ENCODE measurements at regions not wholly inside any gene's neighbourhood (a gene's known extent, or its start where the extent isn't known, plus 50 kb on each side); places are given as distances from the start of the nearest gene placed in this dataset.
A peak's percentile ranks its signal among the peaks of the same experiment; 100 is the strongest.

- no peak for DNase-seq
- Mint-ChIP-seq H3K27ac (ENCODE audit: unreplicated experiment) (no peak overlapping the region), H3K4me1 (ENCODE audit: low read depth, unreplicated experiment) (no peaks in the 10 kb centered on the region), H3K36me3 (ENCODE audit: unreplicated experiment) (no peaks in the 10 kb centered on the region), H3K27me3 (ENCODE audit: unreplicated experiment) (no peaks in the 10 kb centered on the region), H3K9me3 (ENCODE audit: unreplicated experiment) (no peaks in the 10 kb centered on the region), H3K4me3 (ENCODE audit: unreplicated experiment) (no peak overlapping the region)
- TF ChIP-seq CTCF (IDR thresholded peaks at IDR 0.05; ENCODE audit: partially characterized antibody, unreplicated experiment): no peak
Observed at GRCh38 chr4:82136161-82136801, 237.5 kb downstream of the HNRNPD start.

GRCh38 chr4:82128355-82128754, 245.4 kb downstream of the HNRNPD start:
- peaks cover 13% of the 10 kb centered on the region for H3K9me3 Mint-ChIP-seq (ENCODE audit: unreplicated experiment)
- peaks cover 10% of the 10 kb centered on the region for H3K36me3 Mint-ChIP-seq (ENCODE audit: unreplicated experiment)
- H3K27ac Mint-ChIP-seq (ENCODE audit: unreplicated experiment): no peak overlapping the region
- peaks cover 9% of the 10 kb centered on the region for H3K27me3 Mint-ChIP-seq (ENCODE audit: unreplicated experiment)
- DNase-seq: no peak
- no peak overlapping the region for H3K4me3 Mint-ChIP-seq (ENCODE audit: unreplicated experiment)
- peaks cover 29% of the 10 kb centered on the region for H3K4me1 Mint-ChIP-seq (ENCODE audit: low read depth, unreplicated experiment)
- no peak for TF ChIP-seq CTCF (IDR thresholded peaks at IDR 0.05; ENCODE audit: partially characterized antibody, unreplicated experiment)

GRCh38 chr4:82126512-82127040, 247.2 kb downstream of the HNRNPD start:
- H3K36me3 Mint-ChIP-seq (ENCODE audit: unreplicated experiment): peaks cover 10% of the 10 kb centered on the region
- TF ChIP-seq CTCF (IDR thresholded peaks at IDR 0.05; ENCODE audit: partially characterized antibody, unreplicated experiment): no peak
- H3K4me3 Mint-ChIP-seq (ENCODE audit: unreplicated experiment): no peak overlapping the region
- no peak overlapping the region for H3K27ac Mint-ChIP-seq (ENCODE audit: unreplicated experiment)
- peaks cover 13% of the 10 kb centered on the region for H3K9me3 Mint-ChIP-seq (ENCODE audit: unreplicated experiment)
- no peak for DNase-seq
- H3K27me3 Mint-ChIP-seq (ENCODE audit: unreplicated experiment): peaks cover 9% of the 10 kb centered on the region
- H3K4me1 Mint-ChIP-seq (ENCODE audit: low read depth, unreplicated experiment): peaks cover 33% of the 10 kb centered on the region

GRCh38 chr4:82125787-82126297, 247.9 kb downstream of the HNRNPD start:
- peaks cover 10% of the 10 kb centered on the region for H3K27me3 Mint-ChIP-seq (ENCODE audit: unreplicated experiment)
- peak overlapping the region; percentile 99 for H3K27ac Mint-ChIP-seq (ENCODE audit: unreplicated experiment)
- H3K9me3 Mint-ChIP-seq (ENCODE audit: unreplicated experiment): peaks cover 13% of the 10 kb centered on the region
- no peak for DNase-seq
- TF ChIP-seq CTCF (IDR thresholded peaks at IDR 0.05; ENCODE audit: partially characterized antibody, unreplicated experiment): no peak
- peaks cover 33% of the 10 kb centered on the region for H3K4me1 Mint-ChIP-seq (ENCODE audit: low read depth, unreplicated experiment)
- peaks cover 10% of the 10 kb centered on the region for H3K36me3 Mint-ChIP-seq (ENCODE audit: unreplicated experiment)
- H3K4me3 Mint-ChIP-seq (ENCODE audit: unreplicated experiment): peak overlapping the region; percentile 75
